ENCODE measurements at regions not wholly inside any gene's neighbourhood (a gene's known extent, or its start where the extent isn't known, plus 50 kb on each side); places are given as distances from the start of the nearest gene placed in this dataset.

GRCh38 chr12:90497923-90498545, 456.9 kb downstream of the CCER1 start:
- Histone ChIP-seq H3K9me3 (replicated peaks; ENCODE audit: control insufficient read depth, insufficient read depth, low read length) (no peaks in the 10 kb centered on the region), H4K20me1 (replicated peaks; ENCODE audit: control insufficient read depth, extremely low read depth, insufficient read depth, low read length) (no peaks in the 10 kb centered on the region), H3K4me1 (ENCODE audit: control insufficient read depth, extremely low read depth, insufficient read depth, low read length) (no peaks in the 10 kb centered on the region), H3K9me1 (replicated peaks; ENCODE audit: control insufficient read depth, extremely low read depth, insufficient read depth, low read length) (no peaks in the 10 kb centered on the region), H3K9ac (replicated peaks; ENCODE audit: extremely low read depth, insufficient read depth, low read length) (no peak overlapping the region), H3K79me2 (ENCODE audit: control insufficient read depth, insufficient read depth, low read length) (no peaks in the 10 kb centered on the region), H3K4me2 (ENCODE audit: insufficient read depth, low read length) (no peak overlapping the region), H3K27ac (ENCODE audit: insufficient read depth, low read depth, low read length) (no peak overlapping the region), H3K4me3 (replicated peaks in 1 of 3; ENCODE audit: insufficient read depth in 1 of 3, low read depth in 1 of 3, low read length in 3 of 3) (no peak overlapping the region), H3K27me3 (ENCODE audit: control insufficient read depth in 2 of 2, insufficient read depth in 2 of 2, low read length in 2 of 2) (no peaks in the 10 kb centered on the region), H3K36me3 (ENCODE audit: control insufficient read depth in 2 of 2, extremely low read depth in 1 of 2, insufficient read depth in 2 of 2, low read length in 2 of 2) (no peaks in the 10 kb centered on the region), H2AFZ (ENCODE audit: low read depth, low read length) (no peak overlapping the region)
- BruUV-seq (replicated peaks), result no TSS peak
- POLR2A ChIA-PET, result no interaction called here
- TF ChIP-seq FOS (IDR thresholded peaks at IDR 0.05; ENCODE audit: borderline replicate concordance, insufficient read depth, low read length) (no peak), POLR2A (IDR thresholded peaks at IDR 0.05; ENCODE audit: low read depth, low read length) (no peak), EZH2 (IDR thresholded peaks at IDR 0.05; ENCODE audit: borderline replicate concordance, low read depth, low read length, severe bottlenecking) (no peak), GATA2 (IDR thresholded peaks at IDR 0.05; ENCODE audit: insufficient read depth, insufficient read length, low read depth, low read length) (no peak), CTCF (IDR thresholded peaks at IDR 0.05; ENCODE audit: extremely low read depth in 1 of 2, insufficient read depth in 1 of 2, low read depth in 1 of 2, low read length in 2 of 2) (no peak), MYC (IDR thresholded peaks at IDR 0.05; ENCODE audit: low read depth, low read length) (no peak), MAX (IDR thresholded peaks at IDR 0.05; ENCODE audit: insufficient read depth, insufficient read length) (no peak), POLR2AphosphoS5 (IDR thresholded peaks at IDR 0.05; ENCODE audit: insufficient read depth, low read depth, low read length) (no peak), JUN (IDR thresholded peaks at IDR 0.05; ENCODE audit: borderline replicate concordance, insufficient read depth, insufficient read length, low read depth) (no peak)
- FAIRE-seq (no peak), DNase-seq (ENCODE audit: low read depth, low spot score) (no peak)
- intact Hi-C loops (cut with micrococcal nuclease) (no loop called here), dilution Hi-C loops (cut with MboI; ENCODE audit: extremely low pct_ligation_motif_present, low sequenced_read_pairs) (no loop called here)
- CTCF ChIA-PET, result interaction anchor here (1.8 kb wide), 1 partner anchor 11 kb away, joined by 5 read pairs; no protein-coding TSS in a partner anchor
